ENCODE measurements at regions not wholly inside any gene's neighbourhood (a gene's known extent, or its start where the extent isn't known, plus 50 kb on each side); places are given as distances from the start of the nearest gene placed in this dataset.
A peak's percentile ranks its signal among the peaks of the same experiment; 100 is the strongest.

- Histone ChIP-seq H3K4me1 (ENCODE audit: control extremely low read depth in 1 of 4, control insufficient read depth in 4 of 4, insufficient read depth in 4 of 4, low read length in 3 of 4) (no peaks in the 10 kb centered on the region), H3K27me3 (replicated peaks in 2 of 5; ENCODE audit: control insufficient read depth in 4 of 5, insufficient read depth in 5 of 5, low read length in 4 of 5) (peaks cover 0 to 2% (median 0%) of the 10 kb centered on the region in 5 experiments), H3K27ac (ENCODE audit: insufficient read depth in 1 of 2, low read depth in 1 of 2, low read length in 2 of 2, poor library complexity in 1 of 2, severe bottlenecking in 2 of 2) (no peak overlapping the region), H3K9me3 (ENCODE audit: control extremely low read depth in 1 of 5, control insufficient read depth in 4 of 5, insufficient read depth in 2 of 5, low read depth in 1 of 5, low read length in 4 of 5) (no peaks in the 10 kb centered on the region), H3K36me3 (ENCODE audit: control insufficient read depth in 4 of 4, insufficient read depth in 4 of 4, low read length in 3 of 4) (no peaks in the 10 kb centered on the region), H3K4me3 (ENCODE audit: control insufficient read depth in 1 of 7, extremely low read depth in 1 of 7, insufficient read depth in 4 of 7, low read depth in 2 of 7, low read length in 6 of 7) (no peak overlapping the region)
- POLR2A ChIA-PET = no interaction called here
- peak in 2 of 3 donors; percentile 19 to 21 for DNase-seq
- WGBS (ENCODE audit: insufficient coverage) = 96% methylated on average over 3 of the region's 4 CpGs
- CTCF ChIA-PET = no interaction called here
Observed at GRCh38 chr20:22805219-22805618, 220.8 kb upstream of the FOXA2 start.

GRCh38 chr20:22805996-22806395, 221.6 kb upstream of the FOXA2 start:
- DNase-seq = no peak
- Histone ChIP-seq H3K36me3 (ENCODE audit: control insufficient read depth in 4 of 4, insufficient read depth in 4 of 4, low read length in 3 of 4) (no peaks in the 10 kb centered on the region), H3K9me3 (ENCODE audit: control extremely low read depth in 1 of 5, control insufficient read depth in 4 of 5, insufficient read depth in 2 of 5, low read depth in 1 of 5, low read length in 4 of 5) (no peaks in the 10 kb centered on the region), H3K27ac (ENCODE audit: insufficient read depth in 1 of 2, low read depth in 1 of 2, low read length in 2 of 2, poor library complexity in 1 of 2, severe bottlenecking in 2 of 2) (no peak overlapping the region), H3K27me3 (replicated peaks in 2 of 5; ENCODE audit: control insufficient read depth in 4 of 5, insufficient read depth in 5 of 5, low read length in 4 of 5) (peaks cover 0 to 2% (median 0%) of the 10 kb centered on the region in 5 experiments), H3K4me3 (ENCODE audit: control insufficient read depth in 1 of 7, extremely low read depth in 1 of 7, insufficient read depth in 4 of 7, low read depth in 2 of 7, low read length in 6 of 7) (no peak overlapping the region), H3K4me1 (ENCODE audit: control extremely low read depth in 1 of 4, control insufficient read depth in 4 of 4, insufficient read depth in 4 of 4, low read length in 3 of 4) (no peaks in the 10 kb centered on the region)
- CTCF ChIA-PET = no interaction called here
- WGBS (ENCODE audit: insufficient coverage) = 89% methylated on average over 3 of the region's 3 CpGs
- POLR2A ChIA-PET = no interaction called here

GRCh38 chr20:22807045-22807444, 222.7 kb upstream of the FOXA2 start:
- peaks cover 0 to 2% (median 0%) of the 10 kb centered on the region in 5 experiments for H3K27me3 ChIP-seq (replicated peaks in 2 of 5; ENCODE audit: control insufficient read depth in 4 of 5, insufficient read depth in 5 of 5, low read length in 4 of 5)
- CTCF ChIA-PET = interaction anchor here (0.8 kb wide), 1 partner anchor 36 kb away, joined by 3 read pairs; no protein-coding TSS in a partner anchor
- H3K4me3 ChIP-seq (ENCODE audit: control insufficient read depth in 1 of 7, extremely low read depth in 1 of 7, insufficient read depth in 4 of 7, low read depth in 2 of 7, low read length in 6 of 7) = no peak overlapping the region
- H3K27ac ChIP-seq (ENCODE audit: insufficient read depth in 1 of 2, low read depth in 1 of 2, low read length in 2 of 2, poor library complexity in 1 of 2, severe bottlenecking in 2 of 2) = no peak overlapping the region
- no peak for DNase-seq
- H3K36me3 ChIP-seq (ENCODE audit: control insufficient read depth in 4 of 4, insufficient read depth in 4 of 4, low read length in 3 of 4) = no peaks in the 10 kb centered on the region
- no peaks in the 10 kb centered on the region for H3K4me1 ChIP-seq (ENCODE audit: control extremely low read depth in 1 of 4, control insufficient read depth in 4 of 4, insufficient read depth in 4 of 4, low read length in 3 of 4)
- POLR2A ChIA-PET = no interaction called here
- H3K9me3 ChIP-seq (ENCODE audit: control extremely low read depth in 1 of 5, control insufficient read depth in 4 of 5, insufficient read depth in 2 of 5, low read depth in 1 of 5, low read length in 4 of 5) = no peaks in the 10 kb centered on the region
- WGBS (ENCODE audit: insufficient coverage) = 97% methylated on average over 3 of the region's 3 CpGs

GRCh38 chr20:22807646-22808244, 223.4 kb upstream of the FOXA2 start:
- no peaks in the 10 kb centered on the region for H3K4me1 ChIP-seq (ENCODE audit: control extremely low read depth in 1 of 4, control insufficient read depth in 4 of 4, insufficient read depth in 4 of 4, low read length in 3 of 4)
- peaks cover 0 to 2% (median 0%) of the 10 kb centered on the region in 5 experiments for H3K27me3 ChIP-seq (replicated peaks in 2 of 5; ENCODE audit: control insufficient read depth in 4 of 5, insufficient read depth in 5 of 5, low read length in 4 of 5)
- ChIA-PET CTCF (no interaction called here), POLR2A (no interaction called here)
- no peaks in the 10 kb centered on the region for H3K36me3 ChIP-seq (ENCODE audit: control insufficient read depth in 4 of 4, insufficient read depth in 4 of 4, low read length in 3 of 4)
- H3K9me3 ChIP-seq (ENCODE audit: control extremely low read depth in 1 of 5, control insufficient read depth in 4 of 5, insufficient read depth in 2 of 5, low read depth in 1 of 5, low read length in 4 of 5) = no peaks in the 10 kb centered on the region
- H3K4me3 ChIP-seq (ENCODE audit: control insufficient read depth in 1 of 7, extremely low read depth in 1 of 7, insufficient read depth in 4 of 7, low read depth in 2 of 7, low read length in 6 of 7) = no peak overlapping the region
- no peak overlapping the region for H3K27ac ChIP-seq (ENCODE audit: insufficient read depth in 1 of 2, low read depth in 1 of 2, low read length in 2 of 2, poor library complexity in 1 of 2, severe bottlenecking in 2 of 2)
- WGBS (ENCODE audit: insufficient coverage) = 97% methylated on average over 6 of the region's 6 CpGs
- no peak for DNase-seq

GRCh38 chr20:22808628-22809027, 224.3 kb upstream of the FOXA2 start:
- Histone ChIP-seq H3K27ac (ENCODE audit: insufficient read depth in 1 of 2, low read depth in 1 of 2, low read length in 2 of 2, poor library complexity in 1 of 2, severe bottlenecking in 2 of 2) (no peak overlapping the region), H3K4me3 (ENCODE audit: control insufficient read depth in 1 of 7, extremely low read depth in 1 of 7, insufficient read depth in 4 of 7, low read depth in 2 of 7, low read length in 6 of 7) (no peak overlapping the region), H3K36me3 (ENCODE audit: control insufficient read depth in 4 of 4, insufficient read depth in 4 of 4, low read length in 3 of 4) (no peaks in the 10 kb centered on the region), H3K9me3 (ENCODE audit: control extremely low read depth in 1 of 5, control insufficient read depth in 4 of 5, insufficient read depth in 2 of 5, low read depth in 1 of 5, low read length in 4 of 5) (no peaks in the 10 kb centered on the region), H3K27me3 (replicated peaks in 2 of 5; ENCODE audit: control insufficient read depth in 4 of 5, insufficient read depth in 5 of 5, low read length in 4 of 5) (peaks cover 0 to 2% (median 0%) of the 10 kb centered on the region in 5 experiments), H3K4me1 (ENCODE audit: control extremely low read depth in 1 of 4, control insufficient read depth in 4 of 4, insufficient read depth in 4 of 4, low read length in 3 of 4) (no peaks in the 10 kb centered on the region)
- ChIA-PET POLR2A (no interaction called here), CTCF (no interaction called here)
- 100% methylated on average over 2 of the region's 2 CpGs for WGBS (ENCODE audit: insufficient coverage)
- DNase-seq = no peak

- ChIA-PET POLR2A (no interaction called here), CTCF (no interaction called here)
- DNase-seq = no peak
- Histone ChIP-seq H3K4me3 (ENCODE audit: control insufficient read depth in 1 of 7, extremely low read depth in 1 of 7, insufficient read depth in 4 of 7, low read depth in 2 of 7, low read length in 6 of 7) (no peak overlapping the region), H3K9me3 (ENCODE audit: control extremely low read depth in 1 of 5, control insufficient read depth in 4 of 5, insufficient read depth in 2 of 5, low read depth in 1 of 5, low read length in 4 of 5) (no peaks in the 10 kb centered on the region), H3K4me1 (ENCODE audit: control extremely low read depth in 1 of 4, control insufficient read depth in 4 of 4, insufficient read depth in 4 of 4, low read length in 3 of 4) (peaks cover 5 to 14% (median 11%) of the 10 kb centered on the region in 4 experiments), H3K27me3 (replicated peaks in 2 of 5; ENCODE audit: control insufficient read depth in 4 of 5, insufficient read depth in 5 of 5, low read length in 4 of 5) (peaks cover 0 to 2% (median 0%) of the 10 kb centered on the region in 5 experiments), H3K36me3 (ENCODE audit: control insufficient read depth in 4 of 4, insufficient read depth in 4 of 4, low read length in 3 of 4) (no peaks in the 10 kb centered on the region), H3K27ac (ENCODE audit: insufficient read depth in 1 of 2, low read depth in 1 of 2, low read length in 2 of 2, poor library complexity in 1 of 2, severe bottlenecking in 2 of 2) (no peak overlapping the region)
- WGBS (ENCODE audit: insufficient coverage) = 98% methylated on average over 7 of the region's 7 CpGs
Observed at GRCh38 chr20:22810030-22810429, 225.1 kb upstream of the SSTR4 start.

GRCh38 chr20:22810626-22811569, 224.2 kb upstream of the SSTR4 start:
- H3K4me1 ChIP-seq (ENCODE audit: control extremely low read depth in 1 of 4, control insufficient read depth in 4 of 4, insufficient read depth in 4 of 4, low read length in 3 of 4) = peaks cover 7 to 22% (median 17%) of the 10 kb centered on the region in 4 experiments
- 100% methylated on average over 8 of the region's 11 CpGs for WGBS (ENCODE audit: insufficient coverage)
- peaks cover 0 to 2% (median 0%) of the 10 kb centered on the region in 5 experiments for H3K27me3 ChIP-seq (replicated peaks in 2 of 5; ENCODE audit: control insufficient read depth in 4 of 5, insufficient read depth in 5 of 5, low read length in 4 of 5)
- H3K36me3 ChIP-seq (ENCODE audit: control insufficient read depth in 4 of 4, insufficient read depth in 4 of 4, low read length in 3 of 4) = no peaks in the 10 kb centered on the region
- ChIA-PET CTCF (no interaction called here), POLR2A (interaction anchor here (0.6 kb wide), 1 partner anchor 118 kb away, joined by 3 read pairs; no protein-coding TSS in a partner anchor)
- no peaks in the 10 kb centered on the region for H3K9me3 ChIP-seq (ENCODE audit: control extremely low read depth in 1 of 5, control insufficient read depth in 4 of 5, insufficient read depth in 2 of 5, low read depth in 1 of 5, low read length in 4 of 5)
- DNase-seq = no peak
- no peak overlapping the region for H3K4me3 ChIP-seq (ENCODE audit: control insufficient read depth in 1 of 7, extremely low read depth in 1 of 7, insufficient read depth in 4 of 7, low read depth in 2 of 7, low read length in 6 of 7)
- no peak overlapping the region for H3K27ac ChIP-seq (ENCODE audit: insufficient read depth in 1 of 2, low read depth in 1 of 2, low read length in 2 of 2, poor library complexity in 1 of 2, severe bottlenecking in 2 of 2)

All from common myeloid progenitor, CD34-positive (primary cell).